ENCODE measurements at regions not wholly inside any gene's neighbourhood (a gene's known extent, or its start where the extent isn't known, plus 50 kb on each side); places are given as distances from the start of the nearest gene placed in this dataset.

GRCh38 chr12:124660851-124661250, 93.4 kb upstream of the NCOR2 start:
- H3K27me3 Mint-ChIP-seq = no peaks in the 10 kb centered on the region

GRCh38 chr12:124658806-124659402, 91.5 kb upstream of the NCOR2 start:
- H3K9me3 Mint-ChIP-seq (ENCODE audit: low read depth) = peaks cover 3% of the 10 kb centered on the region
- no peaks in the 10 kb centered on the region for H3K36me3 Mint-ChIP-seq
- H3K4me3 Mint-ChIP-seq = no peak overlapping the region
- H3K27me3 Mint-ChIP-seq = no peaks in the 10 kb centered on the region
- no peak overlapping the region for H3K27ac Mint-ChIP-seq
- H3K4me1 Mint-ChIP-seq (ENCODE audit: low read depth) = no peaks in the 10 kb centered on the region

More at GRCh38 chr12:124660851-124661250, 93.4 kb upstream of the NCOR2 start:
- H3K36me3 Mint-ChIP-seq = no peaks in the 10 kb centered on the region
- H3K4me1 Mint-ChIP-seq (ENCODE audit: low read depth) = no peaks in the 10 kb centered on the region
- peaks cover 3% of the 10 kb centered on the region for H3K9me3 Mint-ChIP-seq (ENCODE audit: low read depth)
- H3K4me3 Mint-ChIP-seq = no peak overlapping the region
- H3K27ac Mint-ChIP-seq = no peak overlapping the region

- Mint-ChIP-seq H3K36me3 (no peaks in the 10 kb centered on the region), H3K4me3 (no peak overlapping the region), H3K27ac (no peak overlapping the region), H3K27me3 (peaks cover under 1% of the 10 kb centered on the region), H3K4me1 (ENCODE audit: low read depth) (peaks cover 2% of the 10 kb centered on the region), H3K9me3 (ENCODE audit: low read depth) (peaks cover 3% of the 10 kb centered on the region)
Measured at GRCh38 chr12:124658302-124658701, 90.9 kb upstream of the NCOR2 start.

- H3K4me1 Mint-ChIP-seq (ENCODE audit: low read depth) = peaks cover 2% of the 10 kb centered on the region
- no peaks in the 10 kb centered on the region for H3K9me3 Mint-ChIP-seq (ENCODE audit: low read depth)
- no peak overlapping the region for H3K4me3 Mint-ChIP-seq
- H3K27me3 Mint-ChIP-seq = peaks cover 2% of the 10 kb centered on the region
- H3K27ac Mint-ChIP-seq = no peak overlapping the region
- no peaks in the 10 kb centered on the region for H3K36me3 Mint-ChIP-seq
Measured at GRCh38 chr12:124656947-124657434, 89.6 kb upstream of the NCOR2 start.

- no peak overlapping the region for H3K4me3 Mint-ChIP-seq
- H3K27me3 Mint-ChIP-seq = peaks cover 2% of the 10 kb centered on the region
- H3K9me3 Mint-ChIP-seq (ENCODE audit: low read depth) = no peaks in the 10 kb centered on the region
- no peaks in the 10 kb centered on the region for H3K36me3 Mint-ChIP-seq
- H3K4me1 Mint-ChIP-seq (ENCODE audit: low read depth) = peaks cover 2% of the 10 kb centered on the region
- no peak overlapping the region for H3K27ac Mint-ChIP-seq
Measured at GRCh38 chr12:124655698-124656516, 88.5 kb upstream of the NCOR2 start.

GRCh38 chr12:124655048-124655697, 87.8 kb upstream of the NCOR2 start:
- Mint-ChIP-seq H3K27me3 (peaks cover 2% of the 10 kb centered on the region), H3K36me3 (no peaks in the 10 kb centered on the region), H3K4me3 (no peak overlapping the region), H3K9me3 (ENCODE audit: low read depth) (peaks cover 3% of the 10 kb centered on the region), H3K4me1 (ENCODE audit: low read depth) (peaks cover 2% of the 10 kb centered on the region), H3K27ac (no peak overlapping the region)

- no peak overlapping the region for H3K4me3 Mint-ChIP-seq
- peaks cover 2% of the 10 kb centered on the region for H3K27me3 Mint-ChIP-seq
Measured at GRCh38 chr12:124654666-124655047, 87.2 kb upstream of the NCOR2 start.

GRCh38 chr12:124653169-124653931, 85.9 kb upstream of the NCOR2 start:
- H3K4me1 Mint-ChIP-seq (ENCODE audit: low read depth) = peaks cover 2% of the 10 kb centered on the region
- H3K27me3 Mint-ChIP-seq = peaks cover 2% of the 10 kb centered on the region
- no peak overlapping the region for H3K27ac Mint-ChIP-seq
- peaks cover 6% of the 10 kb centered on the region for H3K9me3 Mint-ChIP-seq (ENCODE audit: low read depth)
- H3K4me3 Mint-ChIP-seq = no peak overlapping the region
- no peaks in the 10 kb centered on the region for H3K36me3 Mint-ChIP-seq

More at GRCh38 chr12:124654666-124655047, 87.2 kb upstream of the NCOR2 start:
- peaks cover 3% of the 10 kb centered on the region for H3K9me3 Mint-ChIP-seq (ENCODE audit: low read depth)
- no peaks in the 10 kb centered on the region for H3K36me3 Mint-ChIP-seq
- H3K4me1 Mint-ChIP-seq (ENCODE audit: low read depth) = peaks cover 2% of the 10 kb centered on the region
- H3K27ac Mint-ChIP-seq = no peak overlapping the region

- H3K27ac Mint-ChIP-seq = no peak overlapping the region
- H3K27me3 Mint-ChIP-seq = peaks cover 2% of the 10 kb centered on the region
- no peak overlapping the region for H3K4me3 Mint-ChIP-seq
- peaks cover 6% of the 10 kb centered on the region for H3K9me3 Mint-ChIP-seq (ENCODE audit: low read depth)
- H3K36me3 Mint-ChIP-seq = no peaks in the 10 kb centered on the region
- peaks cover 2% of the 10 kb centered on the region for H3K4me1 Mint-ChIP-seq (ENCODE audit: low read depth)
Measured at GRCh38 chr12:124652661-124653060, 85.2 kb upstream of the NCOR2 start.

GRCh38 chr12:124651516-124652273, 84.3 kb upstream of the NCOR2 start:
- Mint-ChIP-seq H3K27me3 (peaks cover 2% of the 10 kb centered on the region), H3K4me3 (no peak overlapping the region), H3K4me1 (ENCODE audit: low read depth) (peaks cover 9% of the 10 kb centered on the region), H3K36me3 (no peaks in the 10 kb centered on the region), H3K9me3 (ENCODE audit: low read depth) (peaks cover 6% of the 10 kb centered on the region), H3K27ac (no peak overlapping the region)

GRCh38 chr12:124650912-124651311, 83.5 kb upstream of the NCOR2 start:
- peaks cover 6% of the 10 kb centered on the region for H3K9me3 Mint-ChIP-seq (ENCODE audit: low read depth)
- H3K27me3 Mint-ChIP-seq = peaks cover 2% of the 10 kb centered on the region
- no peaks in the 10 kb centered on the region for H3K36me3 Mint-ChIP-seq
- peaks cover 16% of the 10 kb centered on the region for H3K4me1 Mint-ChIP-seq (ENCODE audit: low read depth)
- no peak overlapping the region for H3K27ac Mint-ChIP-seq
- H3K4me3 Mint-ChIP-seq = no peak overlapping the region

GRCh38 chr12:124648710-124649384, 81.4 kb upstream of the NCOR2 start:
- peaks cover 6% of the 10 kb centered on the region for H3K9me3 Mint-ChIP-seq (ENCODE audit: low read depth)
- H3K27me3 Mint-ChIP-seq = peaks cover 2% of the 10 kb centered on the region

GRCh38 chr12:124647316-124647715, 79.9 kb upstream of the NCOR2 start:
- H3K9me3 Mint-ChIP-seq (ENCODE audit: low read depth) = peaks cover 6% of the 10 kb centered on the region
- no peaks in the 10 kb centered on the region for H3K36me3 Mint-ChIP-seq
- no peaks in the 10 kb centered on the region for H3K27me3 Mint-ChIP-seq
- no peak overlapping the region for H3K27ac Mint-ChIP-seq
- peak overlapping the region; percentile 23 for H3K4me3 Mint-ChIP-seq
- H3K4me1 Mint-ChIP-seq (ENCODE audit: low read depth) = peaks cover 23% of the 10 kb centered on the region

More at GRCh38 chr12:124648710-124649384, 81.4 kb upstream of the NCOR2 start:
- no peak overlapping the region for H3K4me3 Mint-ChIP-seq
- H3K36me3 Mint-ChIP-seq = no peaks in the 10 kb centered on the region
- H3K27ac Mint-ChIP-seq = no peak overlapping the region
- peaks cover 25% of the 10 kb centered on the region for H3K4me1 Mint-ChIP-seq (ENCODE audit: low read depth)
